ENCODE measurements at regions not wholly inside any gene's neighbourhood (a gene's known extent, or its start where the extent isn't known, plus 50 kb on each side); places are given as distances from the start of the nearest gene placed in this dataset.

DNA sequence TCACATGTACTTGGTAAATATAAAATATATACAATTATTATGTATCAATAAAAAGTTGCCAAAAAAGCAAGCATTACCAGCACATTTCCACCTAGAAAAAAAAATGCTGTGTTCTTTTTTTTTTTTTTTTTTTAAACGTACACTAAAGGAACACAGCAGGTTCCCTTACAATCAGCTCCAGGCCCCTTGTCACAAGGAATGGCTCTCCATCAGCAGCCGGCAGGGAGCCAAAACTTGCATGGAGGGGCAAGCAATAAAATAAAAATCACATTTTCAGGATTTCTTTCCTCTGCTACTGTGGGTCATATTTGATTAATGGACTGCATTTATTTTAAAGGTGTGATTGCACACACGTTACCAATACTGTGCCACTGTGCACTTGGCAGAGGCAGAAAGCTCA, 460.3 kb downstream of the GPAT3 start:
- no peaks in the 10 kb centered on the region for H3K36me3 Mint-ChIP-seq (ENCODE audit: unreplicated experiment)
- no peak overlapping the region for H3K4me3 Mint-ChIP-seq (ENCODE audit: unreplicated experiment)
- peaks cover 26% of the 10 kb centered on the region for H3K27me3 Mint-ChIP-seq (ENCODE audit: unreplicated experiment)
- H3K27ac Mint-ChIP-seq (ENCODE audit: unreplicated experiment): no peak overlapping the region
- no peak for DNase-seq (ENCODE audit: extremely low spot score, unreplicated experiment)
- H3K4me1 Mint-ChIP-seq (ENCODE audit: unreplicated experiment): no peaks in the 10 kb centered on the region
- H3K9me3 Mint-ChIP-seq (ENCODE audit: unreplicated experiment): no peaks in the 10 kb centered on the region
- TF ChIP-seq, protein P1, sequence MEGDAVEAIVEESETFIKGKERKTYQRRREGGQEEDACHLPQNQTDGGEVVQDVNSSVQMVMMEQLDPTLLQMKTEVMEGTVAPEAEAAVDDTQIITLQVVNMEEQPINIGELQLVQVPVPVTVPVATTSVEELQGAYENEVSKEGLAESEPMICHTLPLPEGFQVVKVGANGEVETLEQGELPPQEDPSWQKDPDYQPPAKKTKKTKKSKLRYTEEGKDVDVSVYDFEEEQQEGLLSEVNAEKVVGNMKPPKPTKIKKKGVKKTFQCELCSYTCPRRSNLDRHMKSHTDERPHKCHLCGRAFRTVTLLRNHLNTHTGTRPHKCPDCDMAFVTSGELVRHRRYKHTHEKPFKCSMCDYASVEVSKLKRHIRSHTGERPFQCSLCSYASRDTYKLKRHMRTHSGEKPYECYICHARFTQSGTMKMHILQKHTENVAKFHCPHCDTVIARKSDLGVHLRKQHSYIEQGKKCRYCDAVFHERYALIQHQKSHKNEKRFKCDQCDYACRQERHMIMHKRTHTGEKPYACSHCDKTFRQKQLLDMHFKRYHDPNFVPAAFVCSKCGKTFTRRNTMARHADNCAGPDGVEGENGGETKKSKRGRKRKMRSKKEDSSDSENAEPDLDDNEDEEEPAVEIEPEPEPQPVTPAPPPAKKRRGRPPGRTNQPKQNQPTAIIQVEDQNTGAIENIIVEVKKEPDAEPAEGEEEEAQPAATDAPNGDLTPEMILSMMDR (IDR thresholded peaks at IDR 0.05): no peak

GRCh38 chr4:83993774-83994173, 457.9 kb downstream of the GPAT3 start:
- TF ChIP-seq, protein P1 (IDR thresholded peaks at IDR 0.05): no peak
- Mint-ChIP-seq H3K27ac (ENCODE audit: unreplicated experiment) (no peak overlapping the region), H3K4me1 (ENCODE audit: unreplicated experiment) (no peaks in the 10 kb centered on the region), H3K27me3 (ENCODE audit: unreplicated experiment) (peaks cover 22% of the 10 kb centered on the region), H3K36me3 (ENCODE audit: unreplicated experiment) (no peaks in the 10 kb centered on the region), H3K9me3 (ENCODE audit: unreplicated experiment) (no peaks in the 10 kb centered on the region), H3K4me3 (ENCODE audit: unreplicated experiment) (no peak overlapping the region)
- DNase-seq (ENCODE audit: extremely low spot score, unreplicated experiment): no peak

DNA sequence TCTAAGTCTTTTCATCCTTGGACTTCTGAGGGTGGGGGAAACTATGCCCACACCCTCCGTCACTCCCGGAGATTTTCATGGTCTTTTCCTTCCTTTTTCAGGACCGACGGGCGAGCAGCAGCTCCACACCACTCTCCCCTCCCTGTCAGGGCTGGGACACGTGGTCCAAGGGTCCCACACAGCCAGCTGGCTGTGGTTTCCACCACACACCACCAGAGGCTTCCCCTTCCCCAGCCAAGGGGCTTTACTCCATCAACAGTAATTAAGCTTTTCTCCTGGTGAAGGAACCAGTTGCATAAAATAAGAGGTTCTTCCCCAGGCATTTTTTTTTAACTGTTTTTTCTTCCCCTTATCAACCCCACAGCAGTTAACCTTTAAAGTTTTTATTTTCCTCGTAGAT, 453.9 kb downstream of the GPAT3 start:
- H3K27me3 Mint-ChIP-seq (ENCODE audit: unreplicated experiment): peaks cover 22% of the 10 kb centered on the region
- H3K36me3 Mint-ChIP-seq (ENCODE audit: unreplicated experiment): no peaks in the 10 kb centered on the region
- no peak overlapping the region for H3K27ac Mint-ChIP-seq (ENCODE audit: unreplicated experiment)
- H3K4me1 Mint-ChIP-seq (ENCODE audit: unreplicated experiment): no peaks in the 10 kb centered on the region
- TF ChIP-seq, protein P1 (IDR thresholded peaks at IDR 0.05): no peak
- no peak overlapping the region for H3K4me3 Mint-ChIP-seq (ENCODE audit: unreplicated experiment)
- no peak for DNase-seq (ENCODE audit: extremely low spot score, unreplicated experiment)
- no peaks in the 10 kb centered on the region for H3K9me3 Mint-ChIP-seq (ENCODE audit: unreplicated experiment)

- TF ChIP-seq, protein P1 (IDR thresholded peaks at IDR 0.05): no peak
- DNase-seq (ENCODE audit: extremely low spot score, unreplicated experiment): no peak
- Mint-ChIP-seq H3K27ac (ENCODE audit: unreplicated experiment) (no peak overlapping the region), H3K36me3 (ENCODE audit: unreplicated experiment) (no peaks in the 10 kb centered on the region), H3K4me3 (ENCODE audit: unreplicated experiment) (no peak overlapping the region), H3K4me1 (ENCODE audit: unreplicated experiment) (no peaks in the 10 kb centered on the region), H3K9me3 (ENCODE audit: unreplicated experiment) (peaks cover 3% of the 10 kb centered on the region), H3K27me3 (ENCODE audit: unreplicated experiment) (peaks cover 48% of the 10 kb centered on the region)
Measured at GRCh38 chr4:83981156-83981555, 445.2 kb downstream of the GPAT3 start.

DNA sequence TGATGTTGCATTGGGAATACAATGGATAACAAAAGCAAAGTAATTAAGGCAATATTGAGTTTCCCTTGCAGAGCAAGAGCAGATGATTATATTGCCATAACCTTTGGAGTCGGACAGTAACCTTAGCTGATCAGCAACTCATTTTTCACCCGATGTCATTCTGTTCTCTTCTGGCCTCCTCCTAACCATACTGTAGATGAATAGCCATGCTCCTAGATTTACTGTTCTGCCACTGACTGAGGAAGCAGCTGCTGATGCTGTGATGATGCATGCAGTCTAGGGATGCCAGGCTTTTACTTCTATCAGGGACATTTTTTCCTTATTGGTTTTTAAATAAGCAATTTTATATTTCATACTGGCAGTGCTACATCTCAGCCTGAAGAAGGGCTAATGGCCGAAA, 443.9 kb downstream of the GPAT3 start:
- Mint-ChIP-seq H3K27me3 (ENCODE audit: unreplicated experiment) (peaks cover 38% of the 10 kb centered on the region), H3K4me1 (ENCODE audit: unreplicated experiment) (no peaks in the 10 kb centered on the region), H3K9me3 (ENCODE audit: unreplicated experiment) (peaks cover 3% of the 10 kb centered on the region), H3K36me3 (ENCODE audit: unreplicated experiment) (no peaks in the 10 kb centered on the region), H3K27ac (ENCODE audit: unreplicated experiment) (no peak overlapping the region), H3K4me3 (ENCODE audit: unreplicated experiment) (no peak overlapping the region)
- no peak for DNase-seq (ENCODE audit: extremely low spot score, unreplicated experiment)
- TF ChIP-seq, protein P1 (IDR thresholded peaks at IDR 0.05): no peak
